ENCODE measurements at regions not wholly inside any gene's neighbourhood (a gene's known extent, or its start where the extent isn't known, plus 50 kb on each side); places are given as distances from the start of the nearest gene placed in this dataset.
"Not testable (repeated sequence)": the region's sequence is repeated elsewhere in the genome, so short reads cannot be mapped to it uniquely, and the experiment has no call there.

- H3K27ac ChIP-seq (ENCODE audit: low read depth in 2 of 2, low read length in 1 of 2): not testable (repeated sequence)
These were observed 401.2 kb downstream of the POTEH start for GRCh38 chr22:16090991-16091390.

DNA sequence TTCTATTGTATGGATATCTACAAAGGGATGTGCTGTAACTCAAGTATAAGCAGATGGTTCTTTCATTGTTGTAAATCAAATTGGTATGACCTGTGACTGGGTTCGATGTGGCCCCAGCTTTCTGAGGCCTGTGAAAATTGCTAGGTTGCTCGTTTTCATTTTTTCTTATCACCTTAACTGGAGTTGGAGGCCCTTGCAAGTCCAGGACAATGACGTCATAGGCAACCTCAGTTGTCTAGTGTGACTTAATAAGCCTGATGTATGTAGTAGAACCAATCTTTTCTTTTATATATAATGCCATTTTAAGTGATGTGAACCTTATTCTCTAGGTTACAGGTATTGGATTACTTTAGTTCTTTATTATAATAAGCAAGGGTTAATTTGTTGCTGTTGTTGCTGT is 415.3 kb downstream of the POTEH start:
- DNase-seq; CTCF ChIA-PET; H3K27ac ChIP-seq (ENCODE audit: low read depth in 2 of 2, low read length in 1 of 2); H3K27me3 ChIP-seq (ENCODE audit: insufficient read depth); POLR2A ChIA-PET; H3K9me2 ChIP-seq; H2AFZ ChIP-seq (ENCODE audit: low read depth); H3F3A ChIP-seq (replicated peaks; ENCODE audit: insufficient read depth); H3K4me3 ChIP-seq (ENCODE audit: low read depth in 2 of 2, low read length in 1 of 2); H3K9ac ChIP-seq; H3K36me3 ChIP-seq (replicated peaks in 1 of 2; ENCODE audit: control insufficient read depth in 1 of 2, insufficient read depth in 2 of 2, low read length in 1 of 2); H3K4me1 ChIP-seq (ENCODE audit: control insufficient read depth in 1 of 2, insufficient read depth in 2 of 2, low read depth in 1 of 2, low read length in 1 of 2); H4K20me1 ChIP-seq (ENCODE audit: insufficient read depth); H3K9me3 ChIP-seq; H3K79me2 ChIP-seq (ENCODE audit: insufficient read depth); H3K4me2 ChIP-seq: not testable (repeated sequence)
- WGBS (ENCODE audit: low lambda C conversion rate): 0% methylated on average over 3 of the region's 3 CpGs

More at GRCh38 chr22:16090991-16091390, 401.2 kb downstream of the POTEH start:
- POLR2A ChIA-PET; H3K27me3 ChIP-seq (ENCODE audit: insufficient read depth); H3K9ac ChIP-seq; H3K79me2 ChIP-seq (ENCODE audit: insufficient read depth); H3K4me3 ChIP-seq (ENCODE audit: low read depth in 2 of 2, low read length in 1 of 2); DNase-seq; H3K36me3 ChIP-seq (replicated peaks in 1 of 2; ENCODE audit: control insufficient read depth in 1 of 2, insufficient read depth in 2 of 2, low read length in 1 of 2); H3K4me2 ChIP-seq; H3K9me3 ChIP-seq; H2AFZ ChIP-seq (ENCODE audit: low read depth); CTCF ChIA-PET; H4K20me1 ChIP-seq (ENCODE audit: insufficient read depth); H3K4me1 ChIP-seq (ENCODE audit: control insufficient read depth in 1 of 2, insufficient read depth in 2 of 2, low read depth in 1 of 2, low read length in 1 of 2); H3F3A ChIP-seq (replicated peaks; ENCODE audit: insufficient read depth); H3K9me2 ChIP-seq: not testable (repeated sequence)
- 8% methylated on average over 2 of the region's 2 CpGs for WGBS (ENCODE audit: low lambda C conversion rate)

GRCh38 chr22:16131456-16131855 is 441.6 kb downstream of the POTEH start:
- H3K9ac ChIP-seq; H3K27ac ChIP-seq (ENCODE audit: low read depth in 2 of 2, low read length in 1 of 2); DNase-seq; H3K9me3 ChIP-seq; H3K4me2 ChIP-seq; H3K4me1 ChIP-seq (ENCODE audit: control insufficient read depth in 1 of 2, insufficient read depth in 2 of 2, low read depth in 1 of 2, low read length in 1 of 2); H3K4me3 ChIP-seq (ENCODE audit: low read depth in 2 of 2, low read length in 1 of 2); CTCF ChIA-PET; H4K20me1 ChIP-seq (ENCODE audit: insufficient read depth); H3K9me2 ChIP-seq; H3F3A ChIP-seq (replicated peaks; ENCODE audit: insufficient read depth); H2AFZ ChIP-seq (ENCODE audit: low read depth); H3K27me3 ChIP-seq (ENCODE audit: insufficient read depth); POLR2A ChIA-PET; H3K36me3 ChIP-seq (replicated peaks in 1 of 2; ENCODE audit: control insufficient read depth in 1 of 2, insufficient read depth in 2 of 2, low read length in 1 of 2); H3K79me2 ChIP-seq (ENCODE audit: insufficient read depth): not testable (repeated sequence)
- WGBS (ENCODE audit: low lambda C conversion rate): no CpG with 5 or more reads among the region's 19 CpGs

DNA sequence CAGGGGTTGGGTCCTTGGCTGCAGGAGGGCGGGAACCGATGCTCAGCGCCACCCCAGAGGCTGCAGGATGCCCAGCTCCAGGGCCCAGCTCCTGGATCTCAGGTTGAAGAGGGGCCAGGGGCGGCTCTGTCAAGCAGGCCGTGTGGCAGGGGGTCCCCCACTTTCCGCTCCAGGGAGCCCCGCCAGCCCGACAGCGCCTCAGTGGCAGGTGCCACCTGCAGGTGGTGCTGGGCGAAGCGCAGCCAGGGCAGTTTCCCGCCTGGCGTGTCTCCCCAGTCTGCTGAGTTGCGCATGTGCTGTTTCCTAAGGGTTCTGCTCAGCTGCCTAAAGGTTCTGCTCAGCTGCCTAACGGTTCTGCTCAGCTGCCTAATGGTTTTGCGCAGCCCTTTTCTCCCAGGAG is 442.1 kb downstream of the POTEH start:
- WGBS (ENCODE audit: low lambda C conversion rate): 13% methylated on average over 3 of the region's 16 CpGs
- no peaks in the 10 kb centered on the region for H3K27me3 ChIP-seq (ENCODE audit: insufficient read depth)
- H3K4me1 ChIP-seq (ENCODE audit: control insufficient read depth in 1 of 2, insufficient read depth in 2 of 2, low read depth in 1 of 2, low read length in 1 of 2): no peaks in the 10 kb centered on the region
- no peaks in the 10 kb centered on the region for H3F3A ChIP-seq (replicated peaks; ENCODE audit: insufficient read depth)
- H3K27ac ChIP-seq (ENCODE audit: low read depth in 2 of 2, low read length in 1 of 2): no peak overlapping the region
- H4K20me1 ChIP-seq (ENCODE audit: insufficient read depth): no peaks in the 10 kb centered on the region
- DNase-seq: no peak
- no peak overlapping the region for H2AFZ ChIP-seq (ENCODE audit: low read depth)
- no peak overlapping the region for H3K9ac ChIP-seq
- no peaks in the 10 kb centered on the region for H3K9me3 ChIP-seq
- POLR2A ChIA-PET: no interaction called here
- no peaks in the 10 kb centered on the region for H3K9me2 ChIP-seq
- H3K4me3 ChIP-seq (ENCODE audit: low read depth in 2 of 2, low read length in 1 of 2): no peak overlapping the region
- TF ChIP-seq RCOR1 (IDR thresholded peaks at IDR 0.05; ENCODE audit: low read length) (no peak), NFIC (IDR thresholded peaks at IDR 0.05; ENCODE audit: borderline replicate concordance) (no peak), ZBTB33 (IDR thresholded peaks at IDR 0.05; ENCODE audit: borderline replicate concordance, low read depth) (no peak), EP300 (IDR thresholded peaks at IDR 0.05; ENCODE audit: borderline replicate concordance in 1 of 2, low read depth in 1 of 2, low read length in 1 of 2) (no peak), RAD21 (IDR thresholded peaks at IDR 0.05; ENCODE audit: low read length) (no peak)
- H3K4me2 ChIP-seq: no peak overlapping the region
- CTCF ChIA-PET: no interaction called here
- no peaks in the 10 kb centered on the region for H3K79me2 ChIP-seq (ENCODE audit: insufficient read depth)
- H3K36me3 ChIP-seq (replicated peaks in 1 of 2; ENCODE audit: control insufficient read depth in 1 of 2, insufficient read depth in 2 of 2, low read length in 1 of 2): no peaks in the 10 kb centered on the region

GRCh38 chr22:16132598-16132997 is 442.8 kb downstream of the POTEH start:
- H3K4me3 ChIP-seq (ENCODE audit: low read depth in 2 of 2, low read length in 1 of 2); H3K9ac ChIP-seq; POLR2A ChIA-PET; H3K4me2 ChIP-seq; H3K9me3 ChIP-seq; H3K4me1 ChIP-seq (ENCODE audit: control insufficient read depth in 1 of 2, insufficient read depth in 2 of 2, low read depth in 1 of 2, low read length in 1 of 2); H3K9me2 ChIP-seq; H3K79me2 ChIP-seq (ENCODE audit: insufficient read depth); H3K27ac ChIP-seq (ENCODE audit: low read depth in 2 of 2, low read length in 1 of 2); H2AFZ ChIP-seq (ENCODE audit: low read depth); H3K36me3 ChIP-seq (replicated peaks in 1 of 2; ENCODE audit: control insufficient read depth in 1 of 2, insufficient read depth in 2 of 2, low read length in 1 of 2); DNase-seq; CTCF ChIA-PET; H4K20me1 ChIP-seq (ENCODE audit: insufficient read depth); H3K27me3 ChIP-seq (ENCODE audit: insufficient read depth); H3F3A ChIP-seq (replicated peaks; ENCODE audit: insufficient read depth): not testable (repeated sequence)
- WGBS (ENCODE audit: low lambda C conversion rate): 10% methylated on average over 12 of the region's 13 CpGs

- CTCF ChIA-PET; H3K27me3 ChIP-seq (ENCODE audit: insufficient read depth); H3K9me3 ChIP-seq; DNase-seq; POLR2A ChIA-PET; H3K9me2 ChIP-seq; H2AFZ ChIP-seq (ENCODE audit: low read depth); H3K4me1 ChIP-seq (ENCODE audit: control insufficient read depth in 1 of 2, insufficient read depth in 2 of 2, low read depth in 1 of 2, low read length in 1 of 2); H3K79me2 ChIP-seq (ENCODE audit: insufficient read depth); H3K4me2 ChIP-seq; H3F3A ChIP-seq (replicated peaks; ENCODE audit: insufficient read depth); H4K20me1 ChIP-seq (ENCODE audit: insufficient read depth); H3K9ac ChIP-seq; H3K4me3 ChIP-seq (ENCODE audit: low read depth in 2 of 2, low read length in 1 of 2); H3K27ac ChIP-seq (ENCODE audit: low read depth in 2 of 2, low read length in 1 of 2); H3K36me3 ChIP-seq (replicated peaks in 1 of 2; ENCODE audit: control insufficient read depth in 1 of 2, insufficient read depth in 2 of 2, low read length in 1 of 2): not testable (repeated sequence)
- 0% methylated on average over 5 of the region's 5 CpGs for WGBS (ENCODE audit: low lambda C conversion rate)
These were observed 446.5 kb downstream of the CCT8L2 start for GRCh38 chr22:16146101-16146500.
